RPMI7951 (cell line): ENCODE measurements at regions not wholly inside any gene's neighbourhood (a gene's known extent, or its start where the extent isn't known, plus 50 kb on each side); places are given as distances from the start of the nearest gene placed in this dataset.

Experiments
- DNase-seq: peaks from one replicate; pipeline ENCODE4 v3.0.0-alpha.2; 2012; ENCODE audit warnings: low read depth

DNA sequence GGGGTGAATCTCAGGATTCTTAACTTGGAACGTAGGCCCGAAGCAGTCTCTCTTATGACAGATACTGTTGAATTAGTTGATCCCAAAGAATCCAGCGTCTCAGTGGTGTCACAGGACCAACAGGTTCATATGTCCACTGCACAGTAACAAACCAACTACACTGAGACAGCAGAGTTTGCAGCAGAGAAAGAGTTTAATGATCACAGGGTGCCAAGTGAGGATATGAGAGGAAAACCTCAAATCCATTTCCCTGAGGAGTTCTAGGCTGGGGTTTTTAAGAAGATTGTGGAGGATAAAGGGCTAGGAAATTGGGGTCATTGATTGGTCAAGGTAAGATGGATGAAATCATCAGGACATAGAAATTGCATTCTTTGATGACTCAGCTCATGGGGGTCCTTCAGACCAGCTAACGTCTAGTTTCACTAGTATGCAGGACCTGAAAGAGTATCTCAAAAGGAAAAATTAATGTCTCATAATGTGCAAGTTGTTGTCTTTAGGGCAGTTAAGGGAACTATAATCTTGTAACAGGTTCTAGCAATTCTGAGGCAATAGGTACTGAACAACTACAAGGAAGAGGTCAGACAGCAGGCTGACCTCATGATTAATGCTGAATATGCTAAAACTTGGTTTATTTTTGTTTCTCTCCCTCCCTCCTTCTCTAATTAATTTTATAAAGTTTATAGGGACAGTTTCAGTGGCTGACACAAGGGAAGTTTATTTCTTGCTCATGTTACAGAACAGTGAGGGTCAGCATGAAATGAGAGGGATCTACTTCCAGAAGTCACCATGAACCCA, 310.9 kb upstream of the NEBL start:
- DNase-seq = no peak

DNA sequence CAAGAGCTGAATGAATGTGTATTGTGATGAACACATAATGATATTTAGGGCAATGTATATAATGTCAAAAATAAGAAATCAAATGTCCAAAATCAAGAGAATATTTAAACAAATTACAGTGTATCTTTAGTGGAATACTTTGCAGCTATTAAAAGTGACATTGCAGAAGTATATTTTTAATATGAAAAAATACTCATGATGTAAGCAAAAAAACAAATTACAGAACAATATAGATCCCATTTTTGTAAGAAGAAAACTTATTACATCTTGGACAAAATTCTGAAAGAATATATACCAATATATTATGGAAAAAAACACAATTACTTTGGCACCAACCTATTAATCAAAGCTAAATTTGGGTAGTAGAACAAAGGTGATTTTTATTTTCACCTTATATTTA, 308.2 kb upstream of the NEBL start:
- no peak for DNase-seq

DNA sequence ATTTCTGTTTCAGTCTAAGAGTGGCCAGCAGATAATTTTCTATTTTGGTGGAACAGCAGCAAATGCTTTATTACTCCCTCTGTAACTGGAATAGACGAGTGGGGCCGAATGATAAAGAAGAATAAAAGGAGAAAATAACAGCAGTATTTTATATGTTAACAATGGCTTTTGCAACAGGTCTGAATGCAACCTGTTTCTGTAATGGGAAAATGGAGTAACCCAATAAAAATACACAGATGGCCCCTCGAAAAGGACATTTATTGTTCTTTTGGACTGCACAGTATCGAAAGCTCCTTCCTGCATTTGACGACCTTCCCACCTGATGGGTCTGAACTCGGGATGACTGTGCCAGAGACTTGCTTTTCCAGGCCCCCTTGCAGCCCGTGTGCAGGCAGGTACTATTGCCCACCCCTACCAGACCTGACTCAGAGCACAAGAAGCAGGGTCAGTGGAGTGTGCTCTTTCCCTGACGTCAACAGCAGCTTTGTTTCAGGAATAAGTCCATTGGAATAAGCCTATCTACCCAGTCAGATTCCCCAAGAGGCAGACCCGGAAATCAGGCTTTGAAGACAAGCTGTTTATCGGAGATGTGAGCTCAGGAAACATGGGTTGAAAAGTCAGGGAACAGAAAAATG, 306.5 kb upstream of the NEBL start:
- no peak for DNase-seq

DNA sequence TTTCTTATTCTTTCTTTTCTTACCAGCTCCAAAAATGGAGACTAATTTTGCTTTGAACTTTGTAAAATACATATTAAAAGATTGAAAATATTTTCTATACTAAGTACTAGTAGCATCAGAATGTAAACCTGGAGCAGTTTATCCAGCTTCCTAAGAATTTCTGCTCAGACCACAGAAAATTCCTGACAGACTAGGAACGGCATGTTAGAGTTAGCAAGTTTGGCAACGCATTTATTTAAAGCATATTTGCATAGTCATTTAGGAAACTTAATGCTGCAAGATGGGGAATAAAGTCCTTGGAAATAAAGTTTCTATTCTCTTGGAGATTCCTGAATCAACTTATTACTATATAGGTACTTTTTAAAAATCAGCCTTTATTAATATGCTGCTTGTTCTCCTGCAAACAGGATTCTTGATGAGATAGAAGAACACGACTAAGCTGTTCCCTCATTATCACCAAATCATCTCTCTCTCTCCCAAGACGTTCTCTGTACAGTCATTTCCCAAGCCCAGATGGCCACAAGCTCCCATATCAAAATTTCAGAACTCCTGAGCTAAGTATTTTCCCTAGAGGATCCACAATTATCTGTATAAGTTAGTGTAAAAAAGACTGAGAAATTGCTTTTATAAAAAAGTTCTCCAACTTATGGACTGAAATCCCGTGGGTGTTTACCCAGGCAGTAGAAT, 305.8 kb upstream of the NEBL start:
- DNase-seq = no peak

DNA sequence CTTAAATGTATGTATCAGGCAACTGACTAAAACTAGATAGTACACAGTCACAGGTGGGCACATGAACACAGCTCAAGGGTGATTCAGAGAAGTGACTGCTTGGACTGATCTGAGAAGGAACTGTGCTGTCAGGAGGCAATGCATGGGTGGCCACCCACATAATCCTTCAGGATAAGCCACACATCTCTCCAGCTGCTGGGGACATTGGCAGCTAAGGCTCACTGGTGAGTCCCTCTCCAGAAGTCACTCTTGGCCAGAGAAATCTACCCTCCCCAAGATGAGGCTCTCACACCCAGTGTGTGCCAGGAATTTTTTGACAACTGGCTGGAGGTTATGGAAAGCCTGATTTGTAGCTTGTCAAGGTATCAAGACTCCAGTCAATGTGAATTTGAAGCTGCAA, 302.4 kb upstream of the NEBL start:
- no peak for DNase-seq

DNA sequence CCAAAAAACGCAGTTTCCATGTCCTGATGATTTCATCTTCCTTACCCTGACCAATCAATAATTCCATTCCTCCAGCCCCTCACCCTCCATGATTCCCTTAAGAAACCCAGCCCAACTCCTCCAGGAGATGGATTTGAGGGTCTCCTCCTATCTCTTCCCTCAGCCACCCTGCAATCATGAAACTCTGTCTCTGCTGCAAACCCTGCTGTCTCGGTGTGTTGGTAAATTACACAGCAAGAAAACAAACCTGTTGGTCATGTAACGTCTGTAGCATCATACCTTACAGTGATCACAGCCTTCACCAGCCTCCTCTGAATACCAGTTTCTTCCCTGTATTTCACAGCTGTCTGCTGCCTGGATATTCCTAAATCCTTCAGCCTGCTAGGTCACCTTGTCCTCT, 300.7 kb upstream of the NEBL start:
- DNase-seq = no peak

DNA sequence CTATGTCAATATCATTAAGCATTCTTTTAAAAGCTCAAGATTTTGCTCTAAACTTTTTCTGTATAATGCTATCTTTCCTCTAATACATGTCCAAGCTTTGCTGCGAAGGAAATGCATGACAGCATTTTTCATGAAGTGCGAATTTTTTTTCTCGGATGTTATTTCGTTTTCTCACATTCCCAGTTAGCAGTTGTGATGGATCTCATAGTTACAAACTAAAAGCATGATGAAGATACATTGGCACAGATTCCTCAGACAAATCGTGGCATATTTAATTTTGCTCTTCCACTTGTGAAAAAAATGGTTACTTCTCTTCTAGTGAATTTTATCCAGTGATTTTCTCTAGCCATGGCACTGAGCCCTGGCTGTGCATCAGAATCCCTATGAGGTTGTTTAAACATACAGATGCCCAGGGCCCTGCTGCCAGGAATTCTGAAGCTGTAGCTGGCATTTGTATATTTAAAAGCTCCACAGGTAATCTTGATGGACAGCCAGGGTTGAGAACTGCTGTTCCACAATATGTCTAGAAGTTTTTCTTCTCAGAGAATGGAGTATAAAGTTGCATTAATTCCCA, 299.8 kb upstream of the NEBL start:
- no peak for DNase-seq

DNA sequence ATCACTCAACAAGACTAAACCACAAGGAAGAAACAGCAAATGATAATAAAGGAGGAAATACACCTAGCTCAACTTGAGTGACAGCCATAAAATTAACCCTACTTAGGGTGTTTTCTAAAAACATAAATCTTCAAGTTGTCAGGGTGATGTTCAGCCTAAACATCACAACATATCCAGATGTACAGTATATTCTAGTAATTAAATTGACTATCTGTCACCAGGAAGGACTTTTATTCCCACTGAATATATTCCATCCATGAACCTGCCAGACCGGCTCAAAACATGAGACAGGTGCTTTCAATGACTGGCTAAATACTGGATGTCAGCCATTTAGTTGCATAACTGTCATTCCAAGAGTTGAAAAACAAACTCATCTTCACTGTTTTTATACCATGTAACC, 298.1 kb upstream of the NEBL start:
- DNase-seq = no peak

DNA sequence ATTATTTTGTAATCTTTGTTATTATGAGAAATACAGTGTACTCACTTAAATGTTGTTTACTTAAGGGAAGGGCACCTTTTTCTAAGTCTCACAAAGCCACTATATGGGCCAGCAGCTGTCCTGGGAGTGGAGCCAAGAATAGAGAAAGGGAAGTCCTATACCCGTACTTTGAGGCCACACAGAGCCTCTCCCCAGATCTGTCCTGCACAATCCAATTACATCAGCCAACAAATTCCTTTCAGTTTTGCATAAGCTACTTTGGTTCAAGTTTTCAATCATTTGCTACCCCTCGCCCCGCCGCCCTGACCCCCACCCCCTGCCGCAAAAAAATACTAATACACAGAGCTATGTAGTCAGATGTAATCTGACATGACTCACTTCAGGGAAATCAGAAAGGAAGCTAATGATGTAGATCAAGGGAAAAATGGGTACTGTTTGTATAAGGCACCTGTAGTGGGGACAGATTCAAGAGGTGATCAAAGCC, 297.4 kb upstream of the NEBL start:
- peak; percentile 26 for DNase-seq

DNA sequence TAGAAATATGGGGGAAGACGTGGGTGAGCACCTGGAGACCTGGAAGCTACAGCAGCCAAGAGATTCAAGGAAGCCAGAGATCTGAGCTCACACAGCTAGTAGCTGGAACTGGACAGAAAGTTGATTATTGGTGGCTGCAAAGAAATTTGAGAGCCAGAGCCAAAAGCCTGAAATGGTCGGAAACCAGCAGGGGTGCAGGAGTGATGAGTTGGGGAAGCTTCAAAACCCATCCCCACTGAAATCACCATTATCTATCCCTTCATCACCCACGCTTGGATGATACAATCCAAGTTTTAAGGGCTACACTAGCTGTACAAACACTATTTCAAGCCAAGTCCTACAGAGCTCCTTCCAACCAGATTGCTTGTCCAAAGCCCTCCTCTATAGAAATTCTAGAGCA, 296.1 kb upstream of the NEBL start:
- no peak for DNase-seq

DNA sequence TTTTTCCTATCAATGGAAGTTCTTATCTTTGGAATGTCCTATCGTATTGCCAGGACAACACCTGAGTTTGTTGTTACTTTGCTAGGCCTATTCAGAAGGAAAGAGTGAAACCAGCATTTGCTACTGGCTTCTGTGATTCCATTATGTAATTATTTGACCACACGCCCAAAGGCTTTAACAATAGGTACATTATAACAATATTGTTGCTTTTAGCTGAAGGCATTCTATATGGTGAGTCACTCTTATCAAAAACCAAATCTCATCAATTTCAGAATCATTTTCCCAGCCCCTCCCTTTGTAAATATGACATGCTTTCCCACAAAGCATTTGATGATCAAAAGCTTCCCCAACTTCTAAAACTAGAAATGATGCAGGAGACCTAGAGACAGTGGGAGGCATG, 294.4 kb upstream of the NEBL start:
- peak; percentile 22 for DNase-seq

DNA sequence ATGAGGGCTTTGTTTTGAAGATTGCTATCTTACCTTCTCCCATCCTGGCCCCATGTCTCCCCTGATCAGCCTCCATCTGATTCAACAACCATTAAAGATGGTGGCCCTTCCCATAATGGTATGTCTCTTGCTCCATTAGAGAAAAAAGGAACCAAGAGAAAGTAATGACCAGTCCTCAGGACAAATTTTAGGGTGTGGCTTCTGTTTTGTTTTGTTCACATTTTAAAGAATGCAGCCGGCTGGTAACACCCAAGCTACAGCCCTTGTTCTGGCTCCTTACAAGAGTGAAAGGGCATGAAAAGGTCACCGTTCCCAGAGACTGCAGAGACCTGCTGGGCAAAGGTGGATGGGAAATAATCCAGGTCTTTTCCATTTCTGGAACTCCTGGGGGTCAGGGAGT, 287.9 kb upstream of the NEBL start:
- no peak for DNase-seq

DNA sequence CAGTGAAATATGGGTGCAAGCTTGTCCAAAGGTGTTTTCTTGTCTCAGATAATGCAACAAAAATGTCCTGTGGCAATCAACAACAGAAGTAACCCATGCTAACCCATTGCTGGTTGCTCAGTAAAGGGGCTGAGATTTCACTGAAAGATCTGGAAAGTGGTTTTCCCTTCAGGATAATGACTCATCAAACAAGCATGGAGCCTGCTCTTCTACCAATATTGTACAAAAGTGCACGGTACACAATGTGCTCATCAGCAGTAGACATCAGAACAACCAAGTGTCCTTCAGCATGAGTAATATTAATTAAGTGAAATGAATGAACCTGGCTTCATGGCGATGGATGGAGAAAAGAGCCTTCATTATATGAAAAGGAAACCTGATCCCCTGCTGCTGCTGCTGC, 287.1 kb upstream of the NEBL start:
- peak; percentile 69 for DNase-seq

DNA sequence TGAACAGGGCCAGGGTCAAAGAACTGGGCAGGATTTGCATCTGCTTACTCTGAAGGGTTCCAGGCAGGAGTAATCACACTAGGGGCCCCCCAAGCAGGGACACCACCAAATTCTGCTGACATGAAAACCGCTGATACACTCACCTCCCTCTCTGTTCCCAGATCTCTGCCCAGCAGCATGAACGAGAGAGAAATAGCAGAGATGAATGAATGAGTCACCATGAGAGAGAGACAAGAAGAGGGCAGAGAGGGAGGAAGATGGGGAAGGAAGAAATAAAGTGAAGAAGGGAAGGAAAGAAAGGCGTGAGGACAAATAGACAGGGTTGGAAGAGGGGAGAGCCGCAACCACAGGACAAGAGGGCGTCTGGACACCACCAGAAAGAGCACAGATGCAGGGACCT, 285.9 kb upstream of the NEBL start:
- DNase-seq = no peak

DNA sequence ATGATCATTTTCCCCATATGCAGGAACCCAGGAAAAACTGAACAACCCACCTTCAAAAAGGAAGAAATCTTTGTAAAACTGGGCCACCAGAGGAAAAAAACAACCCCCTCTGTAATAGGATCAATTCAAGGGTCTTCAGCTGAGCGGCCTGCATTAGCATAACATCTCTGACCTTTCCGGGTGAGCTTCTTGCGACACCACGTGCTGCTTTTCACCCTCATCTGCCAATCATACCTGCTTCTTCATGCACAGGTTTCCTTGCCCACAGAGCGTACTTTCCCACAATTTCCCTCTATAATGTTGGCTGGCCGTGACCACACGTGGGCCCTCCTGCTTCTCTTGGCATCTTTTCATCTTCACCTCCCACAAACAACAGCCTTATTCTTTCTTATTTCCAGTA, 284.3 kb upstream of the NEBL start:
- DNase-seq = no peak

DNA sequence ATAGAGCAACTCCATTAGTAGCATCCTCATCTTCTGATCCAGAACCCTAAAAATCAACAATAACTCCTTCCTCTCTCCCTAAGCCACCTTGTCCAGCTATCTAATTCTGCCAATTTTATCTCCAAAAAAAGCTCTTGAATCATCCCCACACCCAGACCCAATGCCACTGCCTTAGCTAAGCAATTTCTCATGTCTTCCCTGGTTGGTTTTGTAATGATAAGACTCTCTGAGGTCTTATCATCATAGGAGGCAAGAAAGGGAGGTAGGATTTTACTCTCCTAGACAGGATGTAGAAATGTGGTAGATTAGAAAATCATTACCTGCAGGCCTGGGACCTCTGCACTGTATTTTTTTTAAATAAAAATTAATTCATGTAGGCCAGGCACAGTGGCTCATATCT, 283.5 kb upstream of the NEBL start:
- no peak for DNase-seq

DNA sequence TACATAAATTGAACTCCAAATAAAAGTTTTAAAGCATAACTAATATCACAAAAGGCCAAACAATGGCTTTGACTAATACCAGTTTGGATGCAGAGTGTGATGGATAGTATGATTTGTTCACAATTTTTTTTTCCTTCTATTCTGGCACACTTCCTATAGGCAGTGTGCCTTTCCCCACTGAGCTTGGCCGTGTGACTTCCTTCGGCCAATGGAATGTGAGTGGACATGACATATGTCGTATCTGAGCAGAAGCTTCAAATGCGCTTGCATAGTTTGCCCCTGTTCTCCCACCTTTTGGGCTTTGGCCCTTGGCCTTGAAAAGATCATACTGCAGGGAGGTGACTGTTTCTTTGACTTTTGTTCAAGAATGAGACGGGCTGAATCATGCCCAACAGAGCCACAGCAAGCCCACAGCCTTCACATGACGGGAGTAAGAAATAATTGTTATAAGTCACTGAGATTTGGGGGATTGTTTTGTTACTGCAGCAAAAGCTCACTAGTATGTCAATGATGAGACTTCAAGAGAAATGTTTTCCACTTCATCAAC, 279.9 kb upstream of the NEBL start:
- DNase-seq = no peak

DNA sequence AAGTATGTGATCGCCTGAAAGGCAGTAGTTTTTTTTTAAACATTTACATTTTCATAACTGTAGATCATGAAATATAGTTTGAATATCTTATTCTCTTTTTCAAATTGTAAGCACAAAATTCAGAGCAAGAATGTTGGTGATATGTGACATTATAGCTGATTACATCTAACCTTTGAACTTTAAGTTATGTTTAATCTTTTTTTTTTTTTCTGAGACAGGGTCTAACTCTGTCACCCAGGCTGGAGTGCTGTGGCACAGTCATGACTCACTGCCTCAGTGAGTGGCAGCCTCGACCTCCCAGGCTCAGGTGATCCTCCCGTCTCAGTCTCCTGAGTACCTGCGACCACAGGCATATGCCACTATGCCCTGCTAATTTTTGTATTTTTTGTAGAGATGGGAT, 278.7 kb upstream of the NEBL start:
- DNase-seq = no peak

DNA sequence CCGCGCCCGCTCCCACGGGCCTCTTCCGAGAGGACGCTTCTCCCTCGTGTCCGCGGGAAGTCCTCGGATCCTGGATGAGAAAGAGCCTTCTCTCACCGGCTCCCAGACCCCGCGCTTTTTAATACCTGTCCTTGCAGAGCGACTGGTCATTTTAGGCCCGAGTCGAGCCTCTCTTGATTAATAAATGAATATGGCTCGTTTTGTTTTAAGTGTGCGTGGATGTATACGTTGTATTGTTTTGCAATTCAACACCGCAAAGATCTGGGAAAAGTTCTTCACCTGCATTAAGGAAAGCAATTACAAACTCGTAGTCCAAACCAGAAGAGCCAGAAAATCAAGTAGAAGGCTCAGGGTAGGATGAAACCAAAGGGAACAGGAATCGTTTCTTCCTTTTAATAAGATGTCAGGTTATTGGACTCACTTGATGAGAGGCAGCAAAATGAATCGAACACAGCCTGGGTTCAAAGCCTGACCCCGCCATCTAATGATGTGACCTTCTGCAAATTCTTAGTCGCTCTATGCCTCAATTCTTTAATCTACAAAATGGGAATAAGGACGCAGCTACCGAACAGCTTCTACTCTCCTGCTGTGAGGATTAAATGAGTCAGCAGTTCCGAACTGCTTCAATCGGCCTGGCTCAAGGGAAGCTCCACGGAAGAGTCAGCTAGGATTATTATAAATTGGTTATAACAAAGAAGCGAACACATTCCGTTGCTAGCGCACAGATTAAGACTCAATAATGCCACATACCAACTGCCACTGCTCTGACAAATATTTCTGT, 277.8 kb upstream of the NEBL start:
- DNase-seq = no peak

DNA sequence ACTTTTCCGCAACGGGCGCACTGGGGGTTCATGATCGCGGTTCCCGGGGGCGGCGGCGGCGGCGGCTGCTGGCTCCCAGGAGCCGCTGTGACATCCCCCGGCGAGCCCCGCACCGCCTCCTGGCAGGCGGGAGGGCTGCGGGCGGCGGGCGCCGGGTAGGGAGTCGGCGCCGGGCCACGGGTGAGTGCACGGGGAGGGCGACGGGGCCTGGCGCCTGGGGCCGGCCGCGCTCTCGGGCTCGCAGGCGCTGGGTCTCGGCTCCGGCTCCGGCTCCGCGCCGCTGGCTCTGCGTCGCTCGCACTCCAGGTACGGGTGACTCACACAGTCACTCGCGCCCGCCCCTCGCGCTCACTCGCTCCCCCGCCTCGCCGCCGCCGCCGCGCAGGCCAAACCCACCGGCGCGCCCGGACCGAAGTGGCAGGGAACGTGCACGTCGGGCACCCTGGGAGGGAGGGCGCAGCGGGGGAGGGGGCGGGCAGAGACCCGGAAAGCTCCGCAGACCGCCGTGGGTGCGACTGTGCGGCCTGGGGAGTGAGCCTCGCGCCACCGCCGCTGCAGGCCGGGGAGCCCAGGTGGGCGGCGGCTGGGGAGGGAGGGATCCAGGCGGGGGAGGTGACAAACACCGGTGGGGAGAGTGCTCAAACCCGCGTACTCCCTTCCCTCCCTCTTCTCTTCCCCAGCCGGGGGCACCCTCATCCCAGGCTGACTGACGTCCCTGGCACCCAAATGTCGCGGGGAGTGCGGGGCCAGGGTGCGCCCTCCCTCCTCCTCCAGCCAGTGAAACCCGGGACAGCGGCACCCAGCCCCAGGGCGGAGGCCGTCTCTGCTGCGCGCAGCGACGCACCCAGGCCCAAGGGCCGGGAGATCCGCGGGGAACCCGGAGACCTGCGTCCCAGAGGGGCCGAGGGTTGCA, 276.9 kb upstream of the NEBL start:
- no peak for DNase-seq
